ENCODE measurements at regions not wholly inside any gene's neighbourhood (a gene's known extent, or its start where the extent isn't known, plus 50 kb on each side); places are given as distances from the start of the nearest gene placed in this dataset.

- no peak for DNase-seq (ENCODE audit: low read depth in 1 of 2, low spot score in 1 of 2)
- Histone ChIP-seq H3K27me3 (ENCODE audit: insufficient read depth, poor library complexity, severe bottlenecking) (no peaks in the 10 kb centered on the region), H3K4me3 (replicated peaks; ENCODE audit: insufficient read depth, low read length) (no peak overlapping the region), H3K27ac (replicated peaks) (no peak overlapping the region)
- TF ChIP-seq SPI1 (IDR thresholded peaks at IDR 0.05; ENCODE audit: borderline replicate concordance, low read depth) (no peak), CTCF (IDR thresholded peaks at IDR 0.05; ENCODE audit: insufficient read depth, low read length) (no peak), REST (IDR thresholded peaks at IDR 0.05; ENCODE audit: insufficient replicate concordance, low read depth) (no peak), POLR2AphosphoS5 (IDR thresholded peaks at IDR 0.05; ENCODE audit: low read depth) (no peak), GABPA (IDR thresholded peaks at IDR 0.05; ENCODE audit: low read depth) (no peak)
Observed at GRCh38 chr2:129777762-129778583, 201.5 kb upstream of the RAB6C start.

GRCh38 chr2:129778584-129778877, 200.9 kb upstream of the RAB6C start:
- Histone ChIP-seq H3K27me3 (ENCODE audit: insufficient read depth, poor library complexity, severe bottlenecking) (no peaks in the 10 kb centered on the region), H3K27ac (replicated peaks) (no peak overlapping the region), H3K4me3 (replicated peaks; ENCODE audit: insufficient read depth, low read length) (no peak overlapping the region)
- DNase-seq (ENCODE audit: low read depth in 1 of 2, low spot score in 1 of 2): no peak
- TF ChIP-seq REST (IDR thresholded peaks at IDR 0.05; ENCODE audit: insufficient replicate concordance, low read depth): no peak
- no peak for TF ChIP-seq SPI1 (IDR thresholded peaks at IDR 0.05; ENCODE audit: borderline replicate concordance, low read depth)
- TF ChIP-seq GABPA (IDR thresholded peaks at IDR 0.05; ENCODE audit: low read depth): no peak
- no peak for TF ChIP-seq CTCF (IDR thresholded peaks at IDR 0.05; ENCODE audit: insufficient read depth, low read length)
- no peak for TF ChIP-seq POLR2AphosphoS5 (IDR thresholded peaks at IDR 0.05; ENCODE audit: low read depth)

GRCh38 chr2:129779783-129780182, 199.7 kb upstream of the RAB6C start:
- TF ChIP-seq SPI1 (IDR thresholded peaks at IDR 0.05; ENCODE audit: borderline replicate concordance, low read depth) (no peak), REST (IDR thresholded peaks at IDR 0.05; ENCODE audit: insufficient replicate concordance, low read depth) (no peak), CTCF (IDR thresholded peaks at IDR 0.05; ENCODE audit: insufficient read depth, low read length) (no peak), POLR2AphosphoS5 (IDR thresholded peaks at IDR 0.05; ENCODE audit: low read depth) (no peak), GABPA (IDR thresholded peaks at IDR 0.05; ENCODE audit: low read depth) (no peak)
- H3K27ac ChIP-seq (replicated peaks): no peak overlapping the region
- DNase-seq (ENCODE audit: low read depth in 1 of 2, low spot score in 1 of 2): no peak
- H3K4me3 ChIP-seq (replicated peaks; ENCODE audit: insufficient read depth, low read length): no peak overlapping the region
- H3K27me3 ChIP-seq (ENCODE audit: insufficient read depth, poor library complexity, severe bottlenecking): no peaks in the 10 kb centered on the region

Measured in HL-60 (cell line).